ENCODE measurements at regions not wholly inside any gene's neighbourhood (a gene's known extent, or its start where the extent isn't known, plus 50 kb on each side); places are given as distances from the start of the nearest gene placed in this dataset.

DNA sequence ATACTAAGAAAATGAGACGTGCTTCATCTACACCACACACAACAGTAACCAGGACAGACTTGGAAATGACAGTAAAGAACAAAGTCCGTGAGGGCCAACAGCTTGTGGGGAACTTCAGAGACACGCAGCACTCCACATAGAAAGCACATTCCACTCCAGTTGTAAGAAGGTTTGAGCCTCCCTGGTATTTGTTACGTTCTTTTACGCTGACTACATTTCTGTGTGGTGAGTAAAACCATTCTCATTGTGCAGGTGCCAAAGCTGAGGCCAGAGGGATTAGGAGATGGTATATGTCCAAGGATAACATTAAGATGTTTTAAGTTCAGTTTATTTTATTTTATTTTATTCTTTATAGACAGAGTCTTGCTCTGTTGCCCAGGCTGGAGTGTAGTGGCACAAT lies 1189.9 kb downstream of the UQCRFS1 start:
- DNase-seq: no peak

DNA sequence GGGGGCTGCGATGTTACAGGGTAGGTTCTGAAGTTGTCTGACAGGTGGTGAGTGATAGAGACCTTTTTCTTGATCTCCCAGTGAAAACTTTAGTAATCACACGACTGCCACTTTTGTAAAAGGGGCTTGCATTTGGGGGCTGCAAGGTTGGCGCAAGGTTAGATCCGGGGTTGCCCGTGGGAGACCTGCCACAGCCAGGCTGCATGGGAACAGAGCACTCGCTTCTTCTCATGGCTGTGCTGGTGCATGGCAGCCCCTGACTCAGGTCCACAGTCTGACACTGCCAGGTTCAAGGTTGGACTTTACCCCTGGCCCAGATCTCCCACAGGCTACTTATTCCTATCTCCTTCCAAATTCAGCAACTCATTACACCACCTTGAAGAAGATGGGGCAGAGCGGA lies 1190.4 kb downstream of the UQCRFS1 start:
- no peak for DNase-seq

DNA sequence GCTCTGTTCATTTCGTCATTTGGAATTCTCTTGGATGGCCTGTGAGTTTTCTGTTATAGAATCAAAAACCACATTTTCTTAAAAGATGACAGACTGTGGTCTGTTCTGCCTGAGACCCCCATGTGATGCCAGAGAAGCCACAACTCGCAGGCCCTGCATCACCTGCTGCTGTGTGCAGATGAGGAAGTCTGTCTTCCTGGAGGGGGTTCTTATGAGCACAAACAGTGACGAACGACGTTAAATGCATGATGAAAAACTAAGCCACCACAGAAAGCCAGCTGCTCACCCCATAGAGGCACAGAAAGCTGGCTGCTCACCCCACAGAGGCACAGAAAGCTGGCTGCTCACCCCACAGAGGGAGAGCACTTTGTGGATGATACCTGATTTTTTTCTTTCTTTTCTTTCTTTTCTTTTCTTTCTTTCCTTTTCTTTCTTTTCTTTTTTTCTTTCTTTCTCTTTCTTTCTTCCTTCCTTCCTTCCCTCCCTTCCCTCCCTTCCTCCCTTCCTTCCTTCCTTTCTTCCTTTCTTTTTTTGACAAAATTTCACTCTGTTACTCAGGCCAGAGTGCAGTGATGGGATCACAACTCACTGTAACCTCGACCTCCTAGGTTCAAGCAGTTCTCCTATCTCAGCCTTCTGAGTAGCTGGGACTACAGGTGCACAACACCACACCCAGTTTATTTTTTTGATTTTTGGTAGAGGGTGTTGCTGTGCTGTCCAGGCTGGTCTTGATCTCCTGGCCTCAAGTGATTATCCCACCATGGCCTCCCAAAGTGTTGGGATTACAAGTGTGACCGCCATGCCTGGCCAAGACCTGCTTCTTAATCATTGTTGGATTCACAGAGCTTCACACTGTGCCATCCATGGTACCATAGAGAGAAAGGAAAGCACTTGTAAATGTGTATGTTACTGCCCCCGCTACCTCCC lies 1191.4 kb downstream of the UQCRFS1 start:
- DNase-seq: no peak

DNA sequence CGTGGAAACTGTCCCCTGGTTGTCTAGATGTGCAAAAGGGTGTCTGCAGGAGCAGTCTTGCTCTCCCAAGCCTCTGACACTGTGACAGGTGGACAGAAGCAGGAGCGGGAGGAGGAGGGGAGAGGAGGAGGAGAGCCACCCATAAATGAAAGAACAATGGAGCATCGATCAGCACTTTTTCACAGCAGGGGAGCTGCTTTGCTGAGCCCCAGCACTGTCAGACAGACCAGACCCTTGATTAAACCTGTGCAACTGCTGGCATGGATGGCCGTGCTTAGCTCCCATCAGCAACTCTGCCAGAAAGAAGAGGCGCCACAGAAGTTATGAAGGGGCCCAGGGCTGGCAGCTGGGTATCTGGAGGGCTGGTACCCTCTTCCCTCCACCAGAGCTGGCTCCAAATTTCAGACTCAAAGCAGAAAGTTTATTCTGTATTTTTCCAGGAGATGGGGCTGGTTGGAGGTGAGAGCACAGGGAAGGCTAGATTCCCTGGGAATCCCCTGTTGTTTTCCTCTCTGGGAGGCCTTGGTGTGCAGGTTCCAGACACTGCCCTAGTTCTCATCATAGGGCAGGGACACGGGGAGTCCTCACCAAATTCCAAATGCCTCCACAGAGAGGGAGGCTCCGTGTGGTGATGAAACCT lies 1192.2 kb downstream of the UQCRFS1 start:
- DNase-seq: no peak

DNA sequence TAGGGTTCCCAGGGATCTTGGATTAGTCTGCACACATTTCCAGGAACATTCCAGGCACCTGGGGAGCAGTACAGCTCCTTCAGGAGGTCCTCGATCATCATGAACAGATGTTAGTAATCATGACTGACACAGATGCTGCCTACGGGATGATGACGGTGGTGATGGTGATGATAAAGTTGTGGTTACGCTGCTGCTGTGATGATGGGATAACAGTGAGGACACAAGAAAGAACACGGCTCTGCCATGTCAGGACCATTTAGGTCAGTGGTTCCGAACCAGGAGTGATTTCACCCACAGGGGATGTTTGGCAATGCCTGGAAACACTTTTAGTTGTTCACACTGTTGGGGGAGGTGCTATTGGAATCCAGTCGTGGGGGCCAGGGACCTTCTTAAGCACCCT lies 1193.0 kb downstream of the UQCRFS1 start:
- DNase-seq: no peak

DNA sequence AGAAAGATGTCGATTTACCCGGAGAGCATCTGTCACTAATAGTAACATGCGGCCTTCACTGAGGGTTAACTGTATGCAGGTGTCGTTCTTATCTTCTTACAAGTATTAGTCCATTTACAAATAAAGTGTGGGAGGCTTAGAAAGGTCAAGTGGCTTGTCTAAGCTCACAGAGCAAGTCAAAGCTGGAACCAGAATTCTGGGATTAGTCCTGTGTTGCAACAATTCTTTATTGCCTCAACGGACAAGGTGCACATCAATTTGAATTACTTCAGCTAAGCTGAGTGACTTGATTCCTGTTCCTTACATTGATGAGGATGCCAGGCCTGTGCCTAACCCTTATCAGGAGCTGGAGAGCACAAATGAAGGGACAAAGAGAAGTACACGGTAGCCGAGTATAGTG lies 1193.6 kb downstream of the UQCRFS1 start:
- DNase-seq: no peak

DNA sequence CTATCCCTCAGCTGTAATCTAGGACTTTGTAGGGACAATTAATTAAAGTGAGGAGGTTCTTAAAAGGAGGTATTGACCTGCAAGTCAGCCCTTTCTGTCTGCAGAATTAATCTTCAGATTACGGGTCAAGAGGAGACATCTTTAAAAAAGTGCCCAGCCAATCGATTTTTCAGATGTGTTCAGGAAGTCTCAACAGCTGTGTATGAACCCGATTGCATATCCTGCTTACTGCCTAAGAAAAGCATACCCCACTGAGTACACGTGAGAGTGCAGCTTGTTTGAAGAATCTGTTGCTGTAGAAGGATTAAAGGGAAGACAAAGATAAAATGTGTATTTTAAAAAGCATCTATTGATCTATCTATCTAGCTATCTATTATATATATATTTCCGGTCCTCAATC lies 1194.5 kb downstream of the UQCRFS1 start:
- no peak for DNase-seq

DNA sequence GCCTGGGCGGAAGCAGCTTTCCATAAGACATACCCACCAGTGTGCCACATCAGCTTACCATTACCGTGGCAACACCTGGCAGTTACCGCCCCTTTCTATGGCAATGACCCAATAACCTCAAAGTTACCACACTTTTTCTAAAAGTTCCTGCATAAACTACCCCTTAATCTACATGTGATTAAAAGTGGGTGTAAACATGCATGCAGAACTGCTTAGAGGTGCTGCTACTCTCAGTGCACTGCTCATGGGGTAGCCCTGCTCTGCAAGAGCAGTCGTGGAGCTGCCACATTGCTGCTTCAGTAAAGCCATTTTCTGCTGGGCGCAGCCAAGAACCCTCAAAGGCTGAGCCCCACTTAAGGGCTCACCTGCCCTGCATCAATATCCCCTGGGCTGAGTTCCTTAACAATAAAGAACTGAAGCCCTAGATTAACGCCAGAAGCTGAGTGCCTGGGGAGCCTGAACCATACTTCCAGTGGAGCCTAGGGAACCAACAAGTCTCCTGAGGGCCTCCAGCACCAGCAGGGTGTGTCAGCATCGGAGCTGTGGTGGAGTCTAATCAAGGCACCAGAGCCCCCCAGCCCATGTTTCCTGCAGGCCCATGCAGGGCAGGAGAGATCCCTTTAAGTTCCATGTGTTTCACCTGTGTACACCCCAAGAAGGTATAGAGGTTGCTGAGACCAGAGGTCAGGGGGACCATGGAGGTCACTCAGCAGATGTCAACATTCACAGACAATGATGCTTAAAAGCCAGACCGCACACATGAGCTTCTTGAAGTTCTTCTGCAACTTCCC lies 1198.1 kb downstream of the UQCRFS1 start:
- no peak for DNase-seq

DNA sequence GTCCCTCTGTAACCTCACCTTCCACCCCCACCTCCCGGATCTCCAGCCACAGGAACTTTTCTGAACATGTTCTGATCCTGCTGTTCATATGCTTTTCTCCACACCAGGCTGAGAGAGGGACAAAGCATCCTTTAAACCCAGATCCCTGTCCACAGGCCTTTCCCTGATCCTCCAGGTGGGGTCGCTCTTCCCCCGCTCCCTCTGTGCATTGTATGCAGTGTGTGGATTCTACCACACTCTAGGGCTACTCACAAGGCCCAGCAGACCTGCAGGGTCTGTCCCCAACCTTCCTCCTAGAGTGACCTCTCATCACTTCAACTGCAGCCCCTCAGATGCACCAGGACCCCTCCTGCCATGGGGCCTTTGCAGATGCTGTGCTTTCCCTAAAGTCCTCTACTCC lies 1200.6 kb downstream of the UQCRFS1 start:
- DNase-seq: no peak

DNA sequence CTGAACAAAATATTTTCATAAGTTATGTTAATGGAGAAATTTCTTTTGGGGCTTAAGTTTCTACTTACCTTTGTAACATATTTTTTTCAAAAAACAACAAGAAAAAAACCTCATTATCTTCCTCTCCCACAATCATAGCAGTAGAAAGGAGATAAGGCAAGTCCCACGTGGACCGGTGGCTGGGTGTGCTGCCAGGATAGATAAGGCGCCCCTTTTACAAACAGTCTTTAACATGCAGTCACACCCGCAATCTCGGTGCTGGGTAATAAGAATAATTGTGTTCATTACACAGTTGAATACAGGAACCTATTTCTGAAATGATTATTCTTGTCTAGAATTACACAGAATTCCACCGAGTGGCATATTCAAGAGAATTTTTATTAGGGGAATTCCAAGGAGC lies 1202.3 kb downstream of the UQCRFS1 start:
- no peak for DNase-seq

DNA sequence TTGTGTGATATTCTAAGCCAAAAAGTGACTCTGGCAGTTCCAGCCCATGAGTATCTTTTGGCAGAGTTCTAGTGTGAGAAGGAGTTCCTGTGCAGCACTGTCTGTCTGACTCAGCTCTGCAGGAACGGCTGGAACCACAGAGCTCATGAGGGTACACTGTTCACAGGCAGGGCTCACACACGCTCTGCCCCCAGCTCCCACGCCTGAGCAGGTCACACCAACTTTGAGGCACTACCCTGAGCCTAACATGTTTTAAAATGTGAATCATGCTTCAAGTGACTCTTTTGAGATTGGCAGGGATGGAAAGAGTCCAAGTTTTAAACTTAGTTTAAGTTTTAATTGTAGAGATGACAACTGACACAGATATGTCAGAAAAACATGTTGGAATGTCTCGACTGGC lies 1203.3 kb downstream of the UQCRFS1 start:
- no peak for DNase-seq

DNA sequence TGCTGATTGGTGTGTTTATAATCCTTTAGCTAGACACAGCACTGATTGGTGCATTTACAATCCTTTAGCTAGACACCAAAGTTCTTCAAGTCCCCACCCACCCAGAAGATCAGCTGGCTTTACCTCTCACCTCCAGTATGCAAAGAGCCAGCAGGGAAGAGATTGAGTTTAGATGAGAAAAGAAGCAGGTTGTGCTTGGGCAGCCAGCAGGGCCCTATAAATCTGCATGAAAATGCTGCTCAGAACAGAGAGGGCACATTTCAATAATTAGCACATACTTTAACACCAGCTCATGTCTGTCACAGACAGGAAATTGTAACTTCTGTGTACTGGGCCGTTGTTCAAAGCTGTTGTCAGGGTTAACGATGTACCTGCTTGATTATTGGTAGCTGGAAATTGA lies 1204.3 kb downstream of the UQCRFS1 start:
- DNase-seq: no peak

DNA sequence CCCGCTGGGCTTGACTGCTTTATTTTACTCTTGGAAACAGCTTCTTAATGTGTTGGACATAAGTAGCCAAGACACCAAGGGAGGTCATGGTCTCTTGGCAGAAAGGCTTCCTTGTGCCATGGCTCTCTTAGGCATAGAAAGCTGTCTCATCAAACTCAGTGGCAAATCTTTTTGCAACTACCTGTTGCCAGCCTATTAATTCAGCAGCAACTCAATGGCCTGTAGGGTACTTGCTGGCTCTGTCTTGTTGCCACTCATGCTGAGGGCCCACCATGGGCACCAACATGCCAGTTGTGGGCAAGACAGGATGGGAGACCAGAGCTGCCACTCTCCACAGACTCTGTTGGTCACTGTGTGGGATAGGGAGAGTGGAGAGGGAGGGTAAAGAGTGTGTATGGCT lies 1209.4 kb downstream of the UQCRFS1 start:
- no peak for DNase-seq

DNA sequence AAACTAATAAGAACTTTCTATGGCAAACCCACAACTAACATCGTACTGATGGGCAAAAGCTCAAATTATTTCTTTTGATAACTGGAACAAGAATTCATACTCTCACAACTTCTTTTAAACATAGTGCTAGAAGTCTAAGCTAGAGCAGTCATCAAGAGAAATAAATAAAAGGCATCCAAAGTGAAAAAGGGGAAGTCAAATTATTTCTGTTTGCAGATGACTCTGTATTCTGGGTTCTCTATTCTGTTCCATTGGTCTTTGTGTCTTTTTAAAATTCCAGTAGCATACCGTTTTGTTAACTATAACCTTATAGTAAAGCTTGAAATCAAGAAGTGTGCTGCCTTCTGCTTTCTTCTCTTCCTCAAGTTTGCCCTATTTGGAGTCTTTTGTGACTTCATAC lies 1215.9 kb downstream of the UQCRFS1 start:
- DNase-seq: no peak

DNA sequence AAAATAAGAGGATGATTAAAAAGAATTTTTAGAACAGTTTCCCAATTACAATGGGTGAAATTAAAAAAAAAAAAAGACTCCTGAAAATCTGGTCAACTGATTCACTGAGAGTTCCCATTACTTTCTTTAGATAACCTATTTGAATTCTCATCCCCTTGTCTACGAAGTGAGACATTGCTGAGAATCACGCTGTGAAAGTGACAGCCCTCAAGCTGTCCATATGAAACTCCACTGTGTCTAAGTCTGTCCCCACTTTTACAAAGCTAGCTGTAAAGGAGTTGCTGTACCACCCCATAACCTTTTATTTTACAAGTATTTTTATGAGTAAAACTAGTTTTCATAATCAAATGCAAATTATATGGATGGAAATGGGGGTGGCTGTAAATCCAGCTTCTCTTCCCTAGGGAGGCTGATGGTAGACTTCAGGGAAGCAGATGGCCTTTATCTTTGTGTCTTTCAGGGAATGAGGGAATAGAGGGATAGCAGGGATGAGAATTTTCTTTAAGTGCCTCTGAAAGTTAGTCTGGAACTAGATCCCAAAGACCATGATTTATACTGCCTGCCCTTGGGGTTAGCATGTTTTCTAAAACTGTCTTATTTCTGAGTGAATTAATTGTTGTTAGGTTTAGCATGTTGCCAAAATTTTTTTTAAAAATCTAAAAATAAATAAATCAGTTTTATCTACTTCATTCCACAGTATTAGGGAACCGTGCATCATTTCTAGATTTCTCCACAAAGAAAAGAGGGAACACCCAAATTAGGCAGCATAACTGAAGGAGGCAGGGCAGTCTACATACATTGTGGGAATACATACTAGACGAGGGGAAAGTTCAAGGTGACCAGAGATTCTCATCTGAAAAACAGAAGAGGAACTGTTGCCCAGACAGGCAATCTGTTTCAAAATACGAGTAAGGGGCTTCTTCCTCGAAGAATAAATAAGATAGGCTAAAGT lies 1219.1 kb downstream of the UQCRFS1 start:
- no peak for DNase-seq

DNA sequence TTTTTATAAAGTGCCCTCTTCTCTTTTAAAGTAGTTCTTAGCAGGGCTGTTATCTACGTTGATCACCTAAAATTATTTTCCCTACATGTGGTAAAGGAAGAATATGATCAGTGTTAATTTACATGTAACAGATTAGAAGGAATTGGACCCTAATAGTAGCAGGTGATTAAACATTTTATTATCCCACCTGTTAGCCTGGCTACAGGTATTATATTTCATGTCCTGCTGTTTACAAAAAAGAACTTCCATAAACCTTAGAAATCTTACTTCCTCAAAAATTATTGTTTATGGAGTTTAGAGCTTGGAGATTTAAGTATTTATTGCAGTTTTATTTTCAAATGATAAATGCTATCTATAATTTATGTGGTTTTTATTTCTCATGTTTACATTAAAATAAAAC lies 1226.7 kb downstream of the UQCRFS1 start:
- no peak for DNase-seq

DNA sequence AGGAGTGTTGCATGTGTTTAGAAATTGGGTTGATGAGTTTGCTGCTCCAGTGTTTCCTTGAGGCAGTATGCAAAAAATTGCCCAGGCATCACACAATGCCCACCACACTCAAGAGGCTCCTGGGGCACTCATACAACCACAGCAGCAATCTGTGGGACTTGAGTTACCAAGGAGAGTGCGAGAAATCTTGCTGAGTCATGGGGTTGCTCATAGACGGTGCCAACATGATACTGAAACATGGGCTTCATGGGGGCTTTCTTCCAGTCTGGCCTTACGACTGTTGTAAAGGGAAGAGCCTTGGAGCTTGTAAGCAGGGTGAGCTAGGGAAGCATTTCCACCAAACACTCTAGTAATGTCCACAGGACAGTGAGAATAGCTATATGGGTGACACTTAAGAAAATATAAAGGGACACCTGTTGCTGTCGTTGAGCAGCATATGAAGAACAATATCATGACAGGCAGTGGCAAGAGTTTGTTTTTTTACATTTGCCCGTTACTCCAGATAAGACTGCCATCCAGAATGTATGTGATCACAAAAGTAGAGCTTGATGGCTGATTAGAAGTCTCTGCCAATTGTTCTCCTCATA lies 1237.4 kb downstream of the UQCRFS1 start:
- no peak for DNase-seq

DNA sequence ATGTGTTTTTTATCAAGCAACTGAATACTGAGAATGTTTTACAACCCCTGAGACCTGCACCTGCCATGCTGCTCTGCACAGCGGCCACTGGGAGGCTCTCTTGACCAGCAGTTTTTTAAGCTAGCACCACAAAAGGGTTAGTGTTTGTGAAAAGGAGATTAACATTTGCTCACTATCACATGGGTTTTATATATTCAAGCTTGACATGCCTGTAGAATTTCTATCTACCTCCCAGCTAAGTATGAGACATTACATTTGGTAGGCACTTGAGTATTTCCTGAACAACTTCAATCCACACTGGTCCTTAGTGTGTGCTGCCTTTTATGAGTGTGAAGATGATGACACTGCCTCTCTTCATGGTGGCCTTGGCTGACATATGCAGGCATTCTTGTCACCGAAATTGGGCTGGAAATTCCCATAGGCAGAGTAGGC lies 1238.9 kb downstream of the UQCRFS1 start:
- DNase-seq: no peak

DNA sequence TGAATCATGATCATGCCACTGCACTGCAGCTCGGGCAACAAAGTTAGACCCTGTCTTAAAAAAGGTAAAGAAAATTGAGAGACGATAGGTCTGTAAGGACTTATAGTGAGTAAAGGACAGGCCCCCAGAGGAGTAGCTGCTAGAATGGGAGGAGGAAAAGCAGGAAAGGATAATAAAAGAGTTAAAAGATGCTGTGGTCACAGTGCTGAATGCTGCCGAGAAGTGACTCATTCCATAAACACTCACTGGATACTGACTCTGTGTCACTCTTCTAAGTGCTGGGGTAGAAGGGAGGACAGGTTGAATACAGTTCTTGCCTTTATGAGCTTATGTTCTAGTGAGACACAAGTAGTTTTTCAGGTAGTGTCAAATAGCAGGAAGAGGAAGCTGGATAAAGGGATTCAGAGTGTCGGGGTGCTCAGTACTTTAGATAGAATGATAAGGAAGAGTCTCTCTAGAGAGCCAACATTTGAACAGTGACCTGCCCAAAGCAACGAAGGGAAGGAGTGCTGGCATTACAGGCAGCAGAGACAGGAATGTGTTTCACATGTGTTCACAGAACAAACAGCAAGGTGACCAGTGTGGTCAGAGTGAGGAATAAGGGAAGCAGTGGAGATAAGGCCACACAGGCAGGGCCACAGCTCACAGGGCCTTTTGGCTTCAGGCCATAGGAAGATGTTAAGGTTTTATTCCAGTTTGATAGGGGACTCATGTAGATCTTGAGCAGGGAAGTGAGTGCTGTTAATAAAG lies 1240.5 kb downstream of the UQCRFS1 start:
- DNase-seq: no peak

DNA sequence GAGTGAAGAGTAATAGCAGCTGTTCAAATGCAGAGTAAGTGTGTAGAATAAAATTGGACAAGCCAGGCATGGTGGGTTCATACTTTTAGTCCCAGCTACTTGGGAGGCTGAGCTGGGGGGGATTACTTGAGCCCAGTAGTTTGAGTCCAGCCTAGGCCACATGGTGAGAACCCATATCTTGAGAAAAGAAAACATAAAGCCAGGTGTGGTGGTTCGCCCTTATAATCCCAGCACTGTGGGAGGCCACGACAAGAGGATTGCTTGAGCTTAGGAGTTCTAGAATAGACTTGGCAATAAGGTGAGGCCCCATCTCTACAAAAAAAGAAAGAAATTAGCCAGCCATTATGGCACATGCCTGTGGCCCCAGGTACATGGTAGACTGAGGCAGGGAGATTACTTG lies 1241.1 kb downstream of the UQCRFS1 start:
- no peak for DNase-seq

DNA sequence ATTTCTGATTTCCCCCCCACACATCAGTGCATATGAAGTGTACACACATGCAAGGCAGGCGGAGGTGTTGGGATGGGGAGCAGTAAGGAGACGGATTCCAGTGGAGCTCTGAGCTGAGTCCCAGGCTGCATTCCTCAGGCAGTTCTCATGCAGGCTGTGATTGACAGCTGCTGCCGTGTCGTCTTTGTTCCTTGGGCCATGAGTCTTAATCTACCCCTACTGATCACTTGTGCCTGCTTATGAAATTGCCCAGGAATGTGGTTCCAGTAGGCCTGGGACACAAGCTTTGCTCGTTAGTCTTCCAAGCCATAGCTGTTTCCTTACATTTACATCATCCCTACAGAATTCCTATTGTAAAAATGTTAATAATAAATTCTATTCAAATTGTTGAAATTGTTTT lies 1241.9 kb downstream of the UQCRFS1 start:
- no peak for DNase-seq
